SU-DHL-6 (cell line): ENCODE measurements at regions not wholly inside any gene's neighbourhood (a gene's known extent, or its start where the extent isn't known, plus 50 kb on each side); places are given as distances from the start of the nearest gene placed in this dataset.

Experiments
- H2AFZ ChIP-seq: fragments of 200-600 bp; sonication (generic); 2 replicates; pipeline ENCODE4 v1.6.1; 2014; ENCODE audit warnings: low read depth, mild to moderate bottlenecking, moderate library complexity, mixed read lengths, antibody characterized with exemption, low read length; ENCODE audit not compliant: severe bottlenecking
- H3F3A ChIP-seq: fragments of 200-600 bp; shearing (Covaris generic); 2 replicates; pipeline ENCODE4 v1.6.0; 2016; ENCODE audit warnings: antibody characterized with exemption, mild to moderate bottlenecking; ENCODE audit not compliant: insufficient read depth
- H3K27ac ChIP-seq: fragments of 200-600 bp; sonication (generic); 2 replicates; pipeline ENCODE4 v1.5.1; 2016; ENCODE audit warnings: low read depth, mild to moderate bottlenecking, low read length, moderate library complexity, mixed read lengths
- H3K27me3 ChIP-seq: fragments of 200-600 bp; sonication (generic), shearing (Covaris generic); 2 replicates; pipeline ENCODE4 v1.6.0; 2014; ENCODE audit warnings: mild to moderate bottlenecking, low read length
- H3K36me3 ChIP-seq: fragments of 200-600 bp; sonication (generic); 2 replicates; pipeline ENCODE4 v1.6.1; 2014; ENCODE audit warnings: mild to moderate bottlenecking, low read length, mixed read lengths
- H3K4me2 ChIP-seq: fragments of 300-600, 200-600 bp; shearing (Covaris generic), sonication (generic); 2 replicates; pipeline ENCODE4 v1.6.0; 2014; ENCODE audit warnings: low read length, low read depth, mild to moderate bottlenecking; ENCODE audit not compliant: poor library complexity, severe bottlenecking
- H3K4me3 ChIP-seq: fragments of 200-600 bp; sonication (generic); 2 replicates; pipeline ENCODE4 v1.5.1; 2014; ENCODE audit warnings: antibody characterized with exemption, low read length, mild to moderate bottlenecking, mixed read lengths; ENCODE audit not compliant: insufficient read depth, poor library complexity, severe bottlenecking
- H3K79me2 ChIP-seq: fragments of 200-600 bp; sonication (generic); 2 replicates; pipeline ENCODE4 v1.6.1; 2014; ENCODE audit warnings: mild to moderate bottlenecking, low read length, moderate library complexity; ENCODE audit not compliant: insufficient read depth
- H3K9ac ChIP-seq: fragments of 200-600 bp; sonication (generic); 2 replicates; pipeline ENCODE4 v1.7.0; 2014; ENCODE audit warnings: mild to moderate bottlenecking, low read length
- H3K9me2 ChIP-seq: fragments of 200-600 bp; sonication (generic); replicated peaks from 2 replicates; pipeline ENCODE4 v1.6.1; 2014; ENCODE audit warnings: low read length; ENCODE audit not compliant: insufficient read depth
- H3K9me3 ChIP-seq: fragments of 200-600 bp; sonication (generic); 2 replicates; pipeline ENCODE4 v1.6.1; 2014; ENCODE audit warnings: low read length, mixed read lengths; ENCODE audit not compliant: insufficient read depth
- H4K20me1 ChIP-seq: fragments of 200-600 bp; sonication (generic); 2 replicates; pipeline ENCODE4 v1.6.1; 2014; ENCODE audit warnings: low read depth, mild to moderate bottlenecking, antibody characterized with exemption, low read length, moderate library complexity, mixed read lengths
- EZH2phosphoT487 ChIP-seq: fragments of 200-600 bp; sonication (generic), shearing (Covaris generic); conservative IDR thresholded peaks from 2 replicates; pipeline ENCODE4 v1.6.1; 2018; ENCODE audit warnings: mild to moderate bottlenecking, antibody characterized with exemption, low read length, moderate library complexity, mixed read lengths
- TF ChIP-seq, protein P1 (sequence below): fragments of 200-600 bp; sonication (generic); IDR thresholded peaks from one replicate; pipeline ENCODE4 v1.5.1; 2017; ENCODE audit warnings: antibody characterized with exemption, mild to moderate bottlenecking, low read length, moderate library complexity; ENCODE audit not compliant: insufficient read depth, poor library complexity, severe bottlenecking

DNA sequence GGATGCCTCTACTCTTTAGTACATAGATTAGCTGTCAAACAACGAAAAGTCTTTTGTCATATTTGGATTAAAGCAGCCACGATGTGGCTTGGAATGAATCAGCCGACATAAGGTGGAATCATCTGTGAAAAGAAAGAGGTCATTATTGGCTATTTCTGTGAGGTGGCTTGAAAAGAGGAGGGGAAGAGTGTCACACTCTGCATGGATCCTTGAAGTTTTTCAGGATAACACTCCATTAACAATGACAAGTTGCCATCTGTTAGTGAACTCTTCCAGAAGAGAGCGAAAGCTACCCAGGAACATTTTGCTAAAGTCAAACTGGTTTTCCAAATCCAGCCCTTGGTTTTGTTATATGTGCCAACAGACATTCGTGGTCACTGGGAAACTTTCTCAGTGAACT, 1604.8 kb downstream of the OLFM4 start:
- no peaks in the 10 kb centered on the region for H4K20me1 ChIP-seq
- H3K27ac ChIP-seq: no peak overlapping the region
- no peaks in the 10 kb centered on the region for H3K79me2 ChIP-seq
- H3F3A ChIP-seq: no peaks in the 10 kb centered on the region
- no peak overlapping the region for H3K4me3 ChIP-seq
- H3K36me3 ChIP-seq: no peaks in the 10 kb centered on the region
- H3K9me2 ChIP-seq: no peaks in the 10 kb centered on the region
- no peak for TF ChIP-seq EZH2phosphoT487
- TF ChIP-seq, protein P1, sequence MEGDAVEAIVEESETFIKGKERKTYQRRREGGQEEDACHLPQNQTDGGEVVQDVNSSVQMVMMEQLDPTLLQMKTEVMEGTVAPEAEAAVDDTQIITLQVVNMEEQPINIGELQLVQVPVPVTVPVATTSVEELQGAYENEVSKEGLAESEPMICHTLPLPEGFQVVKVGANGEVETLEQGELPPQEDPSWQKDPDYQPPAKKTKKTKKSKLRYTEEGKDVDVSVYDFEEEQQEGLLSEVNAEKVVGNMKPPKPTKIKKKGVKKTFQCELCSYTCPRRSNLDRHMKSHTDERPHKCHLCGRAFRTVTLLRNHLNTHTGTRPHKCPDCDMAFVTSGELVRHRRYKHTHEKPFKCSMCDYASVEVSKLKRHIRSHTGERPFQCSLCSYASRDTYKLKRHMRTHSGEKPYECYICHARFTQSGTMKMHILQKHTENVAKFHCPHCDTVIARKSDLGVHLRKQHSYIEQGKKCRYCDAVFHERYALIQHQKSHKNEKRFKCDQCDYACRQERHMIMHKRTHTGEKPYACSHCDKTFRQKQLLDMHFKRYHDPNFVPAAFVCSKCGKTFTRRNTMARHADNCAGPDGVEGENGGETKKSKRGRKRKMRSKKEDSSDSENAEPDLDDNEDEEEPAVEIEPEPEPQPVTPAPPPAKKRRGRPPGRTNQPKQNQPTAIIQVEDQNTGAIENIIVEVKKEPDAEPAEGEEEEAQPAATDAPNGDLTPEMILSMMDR: no peak
- H3K9me3 ChIP-seq: no peaks in the 10 kb centered on the region
- no peak overlapping the region for H3K4me2 ChIP-seq
- H2AFZ ChIP-seq: no peak overlapping the region
- H3K9ac ChIP-seq: no peak overlapping the region
- H3K27me3 ChIP-seq: no peaks in the 10 kb centered on the region

DNA sequence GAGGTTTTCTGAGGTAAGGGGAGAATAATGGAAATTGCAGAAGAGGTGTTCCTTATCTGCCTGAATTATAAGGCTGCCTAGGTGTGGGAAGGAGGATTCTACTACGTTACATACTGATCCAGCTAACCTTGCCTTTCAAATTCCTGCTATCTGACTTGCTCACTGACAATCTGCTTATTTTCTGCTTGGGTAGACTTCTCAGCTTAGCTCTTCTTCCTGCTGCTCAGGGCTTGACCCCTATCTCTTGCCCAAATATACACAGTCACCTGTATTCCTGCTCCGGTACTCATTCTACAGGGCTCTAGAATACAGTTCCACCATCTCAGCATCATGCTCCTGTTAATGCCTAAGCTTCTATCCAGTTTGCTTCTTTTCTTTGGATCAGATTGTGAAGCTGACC, 1607.6 kb downstream of the OLFM4 start:
- Histone ChIP-seq H3K79me2 (no peaks in the 10 kb centered on the region), H3K4me3 (no peak overlapping the region), H3F3A (no peaks in the 10 kb centered on the region), H3K27me3 (no peaks in the 10 kb centered on the region), H3K9me2 (no peaks in the 10 kb centered on the region), H3K27ac (no peak overlapping the region), H4K20me1 (no peaks in the 10 kb centered on the region), H3K36me3 (no peaks in the 10 kb centered on the region), H3K9me3 (no peaks in the 10 kb centered on the region), H3K9ac (no peak overlapping the region), H2AFZ (no peak overlapping the region), H3K4me2 (no peak overlapping the region)
- TF ChIP-seq, protein P1: no peak
- TF ChIP-seq EZH2phosphoT487: no peak

DNA sequence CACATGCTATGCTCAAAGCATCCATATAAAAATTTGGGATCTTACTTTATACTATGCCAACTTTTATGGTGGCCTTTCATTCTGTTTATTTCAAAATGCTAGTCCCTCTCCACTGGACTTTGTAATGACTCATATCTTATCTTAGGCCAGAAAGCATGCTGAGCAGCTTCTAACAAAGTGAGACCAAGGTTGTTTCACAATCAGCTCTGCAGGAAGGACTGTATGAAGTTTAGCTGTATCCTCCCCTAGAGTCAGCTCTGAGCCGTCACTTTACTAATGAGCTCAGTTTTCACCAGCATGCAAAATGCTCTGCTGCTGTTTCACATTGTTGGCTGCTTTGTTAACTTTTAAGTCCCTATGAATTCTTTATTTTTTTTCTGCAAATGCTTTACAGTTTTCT, 1608.8 kb downstream of the OLFM4 start:
- H3K4me3 ChIP-seq: no peak overlapping the region
- no peak overlapping the region for H2AFZ ChIP-seq
- no peak overlapping the region for H3K4me2 ChIP-seq
- no peaks in the 10 kb centered on the region for H3K27me3 ChIP-seq
- TF ChIP-seq EZH2phosphoT487: no peak
- no peak overlapping the region for H3K27ac ChIP-seq
- no peaks in the 10 kb centered on the region for H3K79me2 ChIP-seq
- no peaks in the 10 kb centered on the region for H4K20me1 ChIP-seq
- no peaks in the 10 kb centered on the region for H3K9me3 ChIP-seq
- H3K9me2 ChIP-seq: no peaks in the 10 kb centered on the region
- no peaks in the 10 kb centered on the region for H3K36me3 ChIP-seq
- H3F3A ChIP-seq: no peaks in the 10 kb centered on the region
- no peak overlapping the region for H3K9ac ChIP-seq

DNA sequence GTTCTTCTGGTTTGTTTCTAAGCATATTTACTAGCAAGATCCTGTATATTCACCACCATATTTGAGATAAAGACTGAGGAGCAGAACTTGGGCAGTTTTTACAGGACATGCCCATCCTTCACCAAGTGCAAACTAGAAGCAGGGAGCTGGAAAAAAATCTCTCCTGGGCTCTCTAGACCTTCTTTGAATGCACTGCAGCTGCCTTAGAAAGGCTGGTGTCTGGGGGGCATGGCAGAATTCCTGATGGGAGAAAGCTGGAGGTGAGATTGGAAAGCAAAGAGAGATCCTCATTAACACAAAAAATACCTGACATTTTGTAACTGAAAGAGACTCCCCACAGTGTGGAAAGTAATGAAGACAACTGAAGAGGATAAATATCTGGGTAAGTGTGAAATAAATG, 1612.1 kb downstream of the OLFM4 start:
- Histone ChIP-seq H4K20me1 (no peaks in the 10 kb centered on the region), H3K9me3 (no peaks in the 10 kb centered on the region), H3K27me3 (no peaks in the 10 kb centered on the region), H3K4me3 (no peak overlapping the region), H3K4me2 (no peak overlapping the region), H3K9me2 (no peaks in the 10 kb centered on the region), H3K79me2 (no peaks in the 10 kb centered on the region), H3F3A (no peaks in the 10 kb centered on the region), H2AFZ (no peak overlapping the region), H3K36me3 (no peaks in the 10 kb centered on the region), H3K27ac (no peak overlapping the region), H3K9ac (no peak overlapping the region)
- TF ChIP-seq, protein P1: no peak
- no peak for TF ChIP-seq EZH2phosphoT487
